Retina (tissue), 1 donor: ENCODE measurements at regions not wholly inside any gene's neighbourhood (a gene's known extent, or its start where the extent isn't known, plus 50 kb on each side); places are given as distances from the start of the nearest gene placed in this dataset.

Source experiments
- DNase-seq: peaks from one replicate; pipeline ENCODE4 v3.0.0-alpha.2; 2016

- peak; percentile 59 for DNase-seq
These were observed 66.3 kb upstream of the GLI2 start for GRCh38 chr2:120669121-120669952.

- no peak for DNase-seq
These were observed 65.7 kb upstream of the GLI2 start for GRCh38 chr2:120669971-120670370.

- no peak for DNase-seq
These were observed 65.3 kb upstream of the GLI2 start for GRCh38 chr2:120670371-120670770.

- no peak for DNase-seq
These were observed 64.7 kb upstream of the GLI2 start for GRCh38 chr2:120670771-120671480.

- no peak for DNase-seq
These were observed 63.0 kb upstream of the GLI2 start for GRCh38 chr2:120672526-120673204.

GRCh38 chr2:120673205-120673550, 62.5 kb upstream of the GLI2 start:
- no peak for DNase-seq

- DNase-seq: no peak
These were observed 62.1 kb upstream of the GLI2 start for GRCh38 chr2:120673571-120674061.

GRCh38 chr2:120674246-120675170, 61.2 kb upstream of the GLI2 start:
- DNase-seq: no peak

GRCh38 chr2:120675460-120676130, 60.1 kb upstream of the GLI2 start:
- DNase-seq: peak; percentile 64

- no peak for DNase-seq
These were observed 58.4 kb upstream of the GLI2 start for GRCh38 chr2:120677221-120677620.

- DNase-seq: no peak
These were observed 57.9 kb upstream of the GLI2 start for GRCh38 chr2:120677696-120678247.

GRCh38 chr2:120678251-120678650, 57.4 kb upstream of the GLI2 start:
- DNase-seq: no peak

GRCh38 chr2:120678926-120679325, 56.7 kb upstream of the GLI2 start:
- DNase-seq: no peak

GRCh38 chr2:120679526-120679925, 56.1 kb upstream of the GLI2 start:
- DNase-seq: no peak

GRCh38 chr2:120680136-120680761, 55.4 kb upstream of the GLI2 start:
- peak; percentile 87 for DNase-seq

GRCh38 chr2:120681181-120681580, 54.5 kb upstream of the GLI2 start:
- no peak for DNase-seq

- no peak for DNase-seq
These were observed 53.9 kb upstream of the GLI2 start for GRCh38 chr2:120681696-120682288.

GRCh38 chr2:120682654-120683053, 53.0 kb upstream of the GLI2 start:
- DNase-seq: no peak

- DNase-seq: no peak
These were observed 52.6 kb upstream of the GLI2 start for GRCh38 chr2:120683081-120683480.

GRCh38 chr2:120683701-120684100, 52.0 kb upstream of the GLI2 start:
- no peak for DNase-seq
